NCI-H510A (cell line): ENCODE measurements at regions not wholly inside any gene's neighbourhood (a gene's known extent, or its start where the extent isn't known, plus 50 kb on each side); places are given as distances from the start of the nearest gene placed in this dataset.
"Not testable (repeated sequence)": the region's sequence is repeated elsewhere in the genome, so short reads cannot be mapped to it uniquely, and the experiment has no call there.

Source experiments
- DNase-seq: peaks from one replicate; lab custom pipeline; 2025; lab: John Stamatoyannopoulos, UW

DNA sequence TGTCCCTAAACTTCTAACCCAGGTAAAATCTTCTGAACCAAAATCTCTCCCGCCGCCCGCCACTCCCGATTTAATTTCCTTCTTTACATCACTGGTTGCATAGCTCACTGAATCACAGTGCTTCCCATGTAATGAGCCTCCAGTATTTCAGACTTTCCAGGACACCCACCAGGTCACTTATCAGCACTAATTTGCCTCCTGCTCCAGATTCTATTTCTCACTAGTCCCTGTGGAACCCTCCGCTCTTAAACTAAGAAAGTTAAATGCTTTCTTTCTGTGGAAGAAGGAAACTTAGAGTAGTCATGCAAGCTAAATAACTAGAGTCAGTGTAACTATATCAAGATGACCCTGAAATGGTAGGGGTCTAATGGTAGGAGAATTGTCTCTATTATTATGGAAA is 106.6 kb upstream of the OPCML start:
- no peak for DNase-seq

DNA sequence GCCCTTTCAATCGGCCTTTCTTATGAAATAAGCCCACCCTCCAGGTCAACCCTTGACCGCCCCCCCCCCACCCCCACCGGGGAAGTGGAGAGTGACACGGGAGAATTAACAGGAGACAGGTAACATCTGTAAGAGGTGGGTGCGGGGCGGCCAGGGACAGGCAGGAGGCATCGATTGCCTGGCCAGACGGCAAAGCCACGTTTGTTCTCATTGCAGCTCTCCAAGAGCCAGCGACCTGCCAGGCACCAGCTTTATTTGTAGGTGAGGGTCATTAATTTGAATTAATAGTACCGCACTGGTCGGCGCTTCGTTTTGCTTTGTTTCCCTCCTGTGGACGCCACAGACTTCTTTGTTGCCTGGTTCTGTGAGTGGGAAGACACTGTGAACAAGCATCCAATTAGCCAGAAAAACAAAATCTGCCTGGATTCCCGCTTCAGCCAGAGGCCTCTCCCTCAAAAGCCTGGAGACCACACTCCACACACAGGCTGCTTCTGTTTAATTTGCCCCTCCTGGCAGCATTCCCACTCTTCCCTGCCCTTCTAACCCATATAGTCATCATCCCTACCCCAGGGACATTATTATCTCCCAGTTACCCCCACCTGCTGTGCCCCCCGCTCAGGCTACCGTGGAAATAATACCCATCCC is 104.5 kb upstream of the OPCML start:
- no peak for DNase-seq

DNA sequence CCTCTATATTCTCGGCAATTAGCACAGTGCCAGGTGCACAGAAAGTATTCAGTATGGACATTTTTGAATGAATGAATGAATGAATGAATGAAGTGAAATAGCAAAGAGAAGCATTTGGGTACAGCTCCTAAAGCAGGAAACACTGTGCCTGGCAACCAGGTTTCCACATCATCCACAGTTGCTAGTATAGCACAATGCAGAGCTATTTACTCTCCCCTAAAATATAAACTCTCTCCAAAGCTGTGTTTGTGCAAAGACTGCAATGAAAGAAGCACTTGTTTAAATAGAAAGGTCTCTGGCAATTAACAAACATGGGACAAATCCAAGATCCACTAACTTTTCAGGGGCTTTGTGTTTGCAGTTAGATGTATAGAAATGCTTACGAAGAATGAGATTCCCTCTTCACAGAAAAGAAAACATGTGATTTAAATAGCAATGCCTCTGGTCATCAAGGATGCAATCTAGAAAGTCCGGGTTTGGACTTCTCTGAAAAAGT is 103.0 kb upstream of the OPCML start:
- no peak for DNase-seq

DNA sequence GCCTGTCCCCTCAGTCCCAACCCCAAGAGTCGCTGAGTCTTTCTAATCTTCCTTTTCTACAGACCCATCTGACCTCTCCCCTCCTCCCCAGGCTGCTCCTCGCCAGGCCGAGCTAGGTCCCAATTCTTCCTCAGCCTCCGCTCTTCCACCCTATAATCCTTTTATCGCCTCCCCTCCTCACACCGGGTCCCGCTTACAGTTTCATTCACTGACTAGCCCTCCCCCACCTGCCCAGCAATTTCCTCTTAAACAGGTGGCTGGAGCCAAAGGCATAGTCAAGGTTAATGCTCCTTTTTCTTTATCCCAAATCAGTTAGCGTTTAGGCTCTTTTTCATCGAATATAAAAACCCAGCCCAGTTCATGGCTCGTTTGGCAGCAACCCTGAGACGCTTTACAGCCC is 96.1 kb upstream of the OPCML start:
- DNase-seq: not testable (repeated sequence)

DNA sequence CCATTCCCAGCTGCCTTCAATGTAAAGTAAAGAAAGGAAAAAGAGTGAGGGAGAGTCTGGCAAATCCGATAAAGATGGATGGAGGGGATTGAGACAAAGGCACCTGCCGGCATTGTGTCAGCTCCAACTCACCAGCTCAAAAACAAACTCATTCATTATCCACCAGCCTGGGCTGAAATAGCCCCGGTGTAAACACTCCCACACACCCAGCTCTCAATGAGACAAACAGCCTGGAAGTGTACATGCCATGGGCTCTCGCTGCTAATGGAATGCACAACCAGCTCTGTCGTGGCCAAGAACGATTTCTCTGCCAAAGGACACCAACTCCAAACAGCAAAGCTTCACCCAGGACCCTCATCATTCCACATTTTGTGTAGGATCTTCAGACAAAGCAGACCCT is 89.3 kb upstream of the OPCML start:
- DNase-seq: no peak

GRCh38 chr11:133619973-133620372 is 87.7 kb upstream of the OPCML start:
- DNase-seq: no peak

- no peak for DNase-seq
These were observed 87.1 kb upstream of the OPCML start for GRCh38 chr11:133619397-133619796.

DNA sequence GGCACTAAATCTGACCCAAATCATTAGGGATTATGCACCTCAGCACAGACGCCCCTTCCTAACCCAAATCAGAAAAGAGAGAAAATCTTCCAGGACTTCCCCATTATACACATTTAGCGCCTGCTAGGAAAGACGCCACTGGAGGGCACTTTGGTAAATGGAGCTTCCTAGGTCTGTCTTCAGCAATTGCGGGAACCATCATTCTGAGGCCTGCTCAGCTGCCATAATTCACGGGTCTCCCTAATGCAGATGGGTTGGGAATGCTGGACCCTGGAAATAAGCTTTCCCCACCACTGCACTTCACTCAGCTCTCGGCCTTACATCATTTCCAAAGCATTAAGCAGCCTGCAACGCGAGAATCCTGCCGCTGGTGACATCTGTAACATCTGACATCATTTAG is 86.2 kb upstream of the OPCML start:
- no peak for DNase-seq

DNA sequence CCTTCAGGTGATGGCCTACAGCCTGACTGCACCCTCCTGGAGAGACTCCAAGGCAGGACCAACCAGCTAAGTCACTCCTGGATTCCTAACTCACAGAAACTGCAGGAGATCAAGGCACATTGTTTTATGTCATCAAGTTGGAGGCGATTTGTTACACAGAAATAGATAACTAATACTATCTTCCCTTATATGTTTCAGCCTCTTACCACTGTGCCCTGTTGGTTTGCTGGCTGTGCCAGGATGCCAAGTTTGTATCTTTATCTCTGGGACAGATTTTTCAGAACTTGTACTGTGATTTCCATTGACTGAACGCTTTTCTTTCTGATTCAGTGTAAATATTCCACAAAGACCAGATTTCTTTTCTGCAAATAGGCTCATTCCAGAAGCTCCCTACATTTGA is 76.2 kb upstream of the OPCML start:
- no peak for DNase-seq

DNA sequence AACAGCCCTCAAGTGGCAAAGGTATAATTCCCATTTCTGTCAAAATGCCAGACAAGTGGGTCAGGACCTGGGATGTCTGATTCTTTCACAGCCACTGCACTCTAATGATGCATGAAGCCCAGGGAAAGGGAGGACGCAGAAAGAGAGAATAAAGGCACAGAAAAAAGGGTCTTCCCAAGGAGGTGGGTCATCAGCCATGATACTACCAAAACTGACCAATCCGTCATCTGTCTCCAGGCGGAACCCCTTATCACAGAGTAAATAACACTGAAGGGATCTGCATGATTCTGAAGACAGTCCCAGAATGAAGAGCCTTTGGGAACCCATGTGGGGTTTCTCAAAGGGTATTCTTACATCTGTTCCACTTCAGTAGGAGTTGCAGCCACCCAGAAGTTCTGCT is 73.8 kb upstream of the OPCML start:
- DNase-seq: no peak

DNA sequence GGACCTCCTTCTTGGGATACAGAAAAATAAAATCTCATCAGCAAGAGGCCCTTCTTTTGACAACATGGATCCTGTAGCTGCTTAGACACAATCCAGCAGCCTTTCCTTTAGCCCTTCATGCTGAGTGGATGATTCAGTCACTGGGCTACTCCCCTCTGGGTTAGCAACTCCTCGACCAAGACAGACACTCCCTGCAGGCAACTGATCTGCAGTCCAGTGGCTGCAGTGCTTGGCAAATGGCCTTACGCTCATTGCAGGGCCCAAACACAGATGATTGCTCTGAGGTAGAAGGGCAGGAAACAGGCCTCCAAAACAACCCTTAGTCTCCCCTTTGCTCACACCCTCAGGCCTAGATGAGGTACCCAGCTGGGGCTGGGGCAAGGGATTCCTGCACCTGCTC is 73.2 kb upstream of the OPCML start:
- DNase-seq: no peak

GRCh38 chr11:133601641-133602040 is 69.3 kb upstream of the OPCML start:
- DNase-seq: no peak

DNA sequence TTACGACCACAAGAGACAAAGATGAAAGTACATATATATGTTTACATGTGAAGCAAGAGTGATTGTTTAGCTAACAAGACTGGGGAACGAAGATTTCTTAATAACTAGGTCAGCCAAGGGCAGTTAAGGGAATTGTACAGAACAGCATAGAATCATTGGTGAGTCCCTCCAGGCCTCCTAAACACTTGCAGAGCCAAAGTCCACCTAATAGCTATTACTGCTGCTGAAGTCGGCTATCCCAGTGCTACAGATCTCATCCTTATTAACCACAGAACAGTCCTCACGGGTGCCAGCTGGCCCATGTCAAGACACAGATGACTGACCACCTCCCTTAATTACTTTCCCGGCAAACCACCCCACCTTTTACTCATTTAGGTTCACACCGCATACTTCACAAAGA is 68.5 kb upstream of the OPCML start:
- no peak for DNase-seq

- no peak for DNase-seq
These were observed 68.0 kb upstream of the OPCML start for GRCh38 chr11:133600306-133600705.

GRCh38 chr11:133598906-133599305 is 66.6 kb upstream of the OPCML start:
- DNase-seq: no peak

- DNase-seq: no peak
These were observed 64.9 kb upstream of the OPCML start for GRCh38 chr11:133597236-133597635.

- DNase-seq: no peak
These were observed 63.8 kb upstream of the OPCML start for GRCh38 chr11:133595998-133596590.

- DNase-seq: no peak
These were observed 60.7 kb upstream of the OPCML start for GRCh38 chr11:133593036-133593435.

- DNase-seq: no peak
These were observed 54.7 kb upstream of the OPCML start for GRCh38 chr11:133586903-133587517.

GRCh38 chr11:133582750-133583149 is 50.4 kb upstream of the OPCML start:
- DNase-seq: no peak

- no peak for DNase-seq
These were observed 50.0 kb upstream of the OPCML start for GRCh38 chr11:133582326-133582725.
